ENCODE measurements at regions not wholly inside any gene's neighbourhood (a gene's known extent, or its start where the extent isn't known, plus 50 kb on each side); places are given as distances from the start of the nearest gene placed in this dataset.

DNA sequence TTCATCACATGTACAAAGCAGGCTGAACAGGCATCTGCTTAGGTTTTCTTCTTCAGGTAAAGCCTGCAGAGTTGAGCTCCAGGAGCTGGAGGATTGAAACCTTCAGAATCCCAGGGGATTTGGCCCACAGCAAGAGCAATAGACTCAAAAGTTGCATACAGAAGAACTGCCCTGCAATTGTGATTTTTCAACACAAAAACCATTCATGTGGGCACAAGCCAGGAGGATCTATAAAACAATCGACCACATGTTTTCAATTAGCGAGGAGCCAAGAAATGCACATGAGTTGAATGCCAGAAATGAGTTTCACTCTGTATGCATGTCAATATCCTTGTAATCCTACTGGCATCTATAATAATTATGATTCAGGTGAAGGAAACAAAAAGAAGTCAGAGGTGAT lies 576.4 kb downstream of the HDGFL1 start:
- Histone ChIP-seq H3K27ac (no peak overlapping the region), H3K9me2 (replicated peaks; ENCODE audit: insufficient read depth) (no peaks in the 10 kb centered on the region), H3K9me3 (ENCODE audit: low read depth) (no peaks in the 10 kb centered on the region), H2AFZ (no peak overlapping the region), H4K20me1 (ENCODE audit: insufficient read depth, poor library complexity, severe bottlenecking) (no peaks in the 10 kb centered on the region), H3K4me2 (no peak overlapping the region), H3K27me3 (no peaks in the 10 kb centered on the region), H3K4me3 (no peak overlapping the region), H3K4me1 (ENCODE audit: insufficient read depth) (no peaks in the 10 kb centered on the region), H3K79me2 (no peaks in the 10 kb centered on the region), H3K36me3 (replicated peaks; ENCODE audit: insufficient read depth, low read depth) (no peaks in the 10 kb centered on the region)
- TF ChIP-seq EZH2 (IDR thresholded peaks at IDR 0.05; ENCODE audit: borderline replicate concordance) (no peak), EZH2phosphoT487 (IDR thresholded peaks at IDR 0.05; ENCODE audit: low read depth, severe bottlenecking, unreplicated experiment) (no peak)
- TF ChIP-seq, protein P1, sequence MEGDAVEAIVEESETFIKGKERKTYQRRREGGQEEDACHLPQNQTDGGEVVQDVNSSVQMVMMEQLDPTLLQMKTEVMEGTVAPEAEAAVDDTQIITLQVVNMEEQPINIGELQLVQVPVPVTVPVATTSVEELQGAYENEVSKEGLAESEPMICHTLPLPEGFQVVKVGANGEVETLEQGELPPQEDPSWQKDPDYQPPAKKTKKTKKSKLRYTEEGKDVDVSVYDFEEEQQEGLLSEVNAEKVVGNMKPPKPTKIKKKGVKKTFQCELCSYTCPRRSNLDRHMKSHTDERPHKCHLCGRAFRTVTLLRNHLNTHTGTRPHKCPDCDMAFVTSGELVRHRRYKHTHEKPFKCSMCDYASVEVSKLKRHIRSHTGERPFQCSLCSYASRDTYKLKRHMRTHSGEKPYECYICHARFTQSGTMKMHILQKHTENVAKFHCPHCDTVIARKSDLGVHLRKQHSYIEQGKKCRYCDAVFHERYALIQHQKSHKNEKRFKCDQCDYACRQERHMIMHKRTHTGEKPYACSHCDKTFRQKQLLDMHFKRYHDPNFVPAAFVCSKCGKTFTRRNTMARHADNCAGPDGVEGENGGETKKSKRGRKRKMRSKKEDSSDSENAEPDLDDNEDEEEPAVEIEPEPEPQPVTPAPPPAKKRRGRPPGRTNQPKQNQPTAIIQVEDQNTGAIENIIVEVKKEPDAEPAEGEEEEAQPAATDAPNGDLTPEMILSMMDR (IDR thresholded peaks at IDR 0.05; ENCODE audit: poor library complexity) = no peak
- 54% methylated on average over 2 of the region's 2 CpGs for WGBS (ENCODE audit: low lambda C conversion rate, missing lambda C conversion rate)
- DNase-seq (ENCODE audit: low spot score) = no peak

- Histone ChIP-seq H3K4me2 (no peak overlapping the region), H3K27me3 (no peaks in the 10 kb centered on the region), H3K4me1 (ENCODE audit: insufficient read depth) (no peaks in the 10 kb centered on the region), H3K9me3 (ENCODE audit: low read depth) (no peaks in the 10 kb centered on the region), H3K9me2 (replicated peaks; ENCODE audit: insufficient read depth) (no peaks in the 10 kb centered on the region), H3K36me3 (replicated peaks; ENCODE audit: insufficient read depth, low read depth) (no peaks in the 10 kb centered on the region), H4K20me1 (ENCODE audit: insufficient read depth, poor library complexity, severe bottlenecking) (no peaks in the 10 kb centered on the region), H3K4me3 (no peak overlapping the region), H2AFZ (no peak overlapping the region), H3K27ac (no peak overlapping the region), H3K79me2 (no peaks in the 10 kb centered on the region)
- DNase-seq (ENCODE audit: low spot score) = no peak
- TF ChIP-seq, protein P1 (IDR thresholded peaks at IDR 0.05; ENCODE audit: poor library complexity) = no peak
- no peak for TF ChIP-seq EZH2phosphoT487 (IDR thresholded peaks at IDR 0.05; ENCODE audit: low read depth, severe bottlenecking, unreplicated experiment)
- no peak for TF ChIP-seq EZH2 (IDR thresholded peaks at IDR 0.05; ENCODE audit: borderline replicate concordance)
These were observed 584.8 kb downstream of the HDGFL1 start for GRCh38 chr6:23154159-23154558.

GRCh38 chr6:23170049-23170448 lies 600.7 kb downstream of the HDGFL1 start:
- 37% methylated on average over 1 of the region's 1 CpG for WGBS (ENCODE audit: low lambda C conversion rate, missing lambda C conversion rate)
- no peaks in the 10 kb centered on the region for H3K36me3 ChIP-seq (replicated peaks; ENCODE audit: insufficient read depth, low read depth)
- H3K27me3 ChIP-seq = no peaks in the 10 kb centered on the region
- H2AFZ ChIP-seq = no peak overlapping the region
- H3K4me2 ChIP-seq = no peak overlapping the region
- TF ChIP-seq EZH2phosphoT487 (IDR thresholded peaks at IDR 0.05; ENCODE audit: low read depth, severe bottlenecking, unreplicated experiment) (no peak), EZH2 (IDR thresholded peaks at IDR 0.05; ENCODE audit: borderline replicate concordance) (no peak)
- TF ChIP-seq, protein P1 (IDR thresholded peaks at IDR 0.05; ENCODE audit: poor library complexity) = no peak
- no peaks in the 10 kb centered on the region for H3K79me2 ChIP-seq
- H3K4me1 ChIP-seq (ENCODE audit: insufficient read depth) = no peaks in the 10 kb centered on the region
- no peak overlapping the region for H3K27ac ChIP-seq
- H3K9me3 ChIP-seq (ENCODE audit: low read depth) = no peaks in the 10 kb centered on the region
- H4K20me1 ChIP-seq (ENCODE audit: insufficient read depth, poor library complexity, severe bottlenecking) = no peaks in the 10 kb centered on the region
- no peak overlapping the region for H3K4me3 ChIP-seq
- H3K9me2 ChIP-seq (replicated peaks; ENCODE audit: insufficient read depth) = no peaks in the 10 kb centered on the region
- no peak for DNase-seq (ENCODE audit: low spot score)

- H3K27me3 ChIP-seq = no peaks in the 10 kb centered on the region
- H3K79me2 ChIP-seq = no peaks in the 10 kb centered on the region
- H2AFZ ChIP-seq = no peak overlapping the region
- no peaks in the 10 kb centered on the region for H3K36me3 ChIP-seq (replicated peaks; ENCODE audit: insufficient read depth, low read depth)
- WGBS (ENCODE audit: low lambda C conversion rate, missing lambda C conversion rate) = 82% methylated on average over 3 of the region's 3 CpGs
- H3K4me1 ChIP-seq (ENCODE audit: insufficient read depth) = no peaks in the 10 kb centered on the region
- no peak overlapping the region for H3K4me2 ChIP-seq
- TF ChIP-seq EZH2 (IDR thresholded peaks at IDR 0.05; ENCODE audit: borderline replicate concordance) (no peak), EZH2phosphoT487 (IDR thresholded peaks at IDR 0.05; ENCODE audit: low read depth, severe bottlenecking, unreplicated experiment) (no peak)
- TF ChIP-seq, protein P1 (IDR thresholded peaks at IDR 0.05; ENCODE audit: poor library complexity) = no peak
- no peaks in the 10 kb centered on the region for H3K9me3 ChIP-seq (ENCODE audit: low read depth)
- no peak overlapping the region for H3K4me3 ChIP-seq
- no peak for DNase-seq (ENCODE audit: low spot score)
- H3K9me2 ChIP-seq (replicated peaks; ENCODE audit: insufficient read depth) = no peaks in the 10 kb centered on the region
- no peak overlapping the region for H3K27ac ChIP-seq
- H4K20me1 ChIP-seq (ENCODE audit: insufficient read depth, poor library complexity, severe bottlenecking) = no peaks in the 10 kb centered on the region
These were observed 603.9 kb downstream of the HDGFL1 start for GRCh38 chr6:23173234-23173633.
